A673 (cell line): ENCODE measurements at regions not wholly inside any gene's neighbourhood (a gene's known extent, or its start where the extent isn't known, plus 50 kb on each side); places are given as distances from the start of the nearest gene placed in this dataset.

ENCODE experiments used
- BruUV-seq: library from RNA; stranded (reverse); fragments of 400-500 nt; replicated peaks from 2 replicates; lab custom pipeline; 2021; lab: Mats Ljungman, UMichigan
- CTCF ChIA-PET: fragments of 300-600 bp; sonication (Branson Sonifier 250); formaldehyde crosslinking; loops from one replicate; lab custom pipeline; 2022; ENCODE audit warnings: antibody characterized with exemption; lab: Charles Lee
- POLR2A ChIA-PET: fragments of 300-600 bp; sonication (Branson Sonifier 250); formaldehyde crosslinking; loops from one replicate; lab custom pipeline; 2022; ENCODE audit warnings: antibody characterized with exemption; ENCODE audit not compliant: low non-redundant PET; lab: Charles Lee
- DNase-seq: peaks from one replicate; pipeline ENCODE4 v3.0.0-alpha.2; 2015; ENCODE audit warnings: low spot score
- H3K27ac ChIP-seq: fragments of 200-600 bp; sonication (generic); 2 replicates; pipeline ENCODE4 v1.5.1; 2016; ENCODE audit warnings: mixed run types, low read depth, mild to moderate bottlenecking, mixed read lengths, antibody characterized with exemption, low read length; ENCODE audit not compliant: poor library complexity, severe bottlenecking
- H3K27me3 ChIP-seq: fragments of 200-600 bp; sonication (generic); replicated peaks from 2 replicates; pipeline ENCODE4 v1.6.1; 2017; ENCODE audit warnings: mixed run types, low read depth, mild to moderate bottlenecking, mixed read lengths, antibody characterized with exemption, low read length; ENCODE audit not compliant: insufficient read depth, poor library complexity
- H3K36me3 ChIP-seq: fragments of 200-600 bp; sonication (generic); 2 replicates; pipeline ENCODE4 v1.6.1; 2016; ENCODE audit warnings: mixed run types, mild to moderate bottlenecking, mixed read lengths, antibody characterized with exemption, low read length; ENCODE audit not compliant: insufficient read depth, poor library complexity, severe bottlenecking
- H3K4me1 ChIP-seq: fragments of 200-600 bp; sonication (generic); 2 replicates; pipeline ENCODE4 v1.6.1; 2017; ENCODE audit warnings: mixed run types, mild to moderate bottlenecking, mixed read lengths, antibody characterized with exemption, low read length; ENCODE audit not compliant: insufficient read depth, poor library complexity, severe bottlenecking
- H3K4me3 ChIP-seq: fragments of 200-600 bp; sonication (generic); 2 replicates; pipeline ENCODE4 v1.5.1; 2016; ENCODE audit warnings: low read depth, mixed run types, mild to moderate bottlenecking, mixed read lengths, low read length; ENCODE audit not compliant: poor library complexity, severe bottlenecking
- H3K9me3 ChIP-seq: fragments of 200-600 bp; sonication (generic); 2 replicates; pipeline ENCODE4 v1.6.1; 2016; ENCODE audit warnings: mixed run types, low read depth, mild to moderate bottlenecking, mixed read lengths, antibody characterized with exemption, low read length; ENCODE audit not compliant: poor library complexity, severe bottlenecking
- CTCF ChIP-seq: fragments of 300-800, 200-600 bp; sonication (generic); conservative IDR thresholded peaks from 2 replicates; pipeline ENCODE4 v1.5.1; 2017; ENCODE audit warnings: low read depth, mild to moderate bottlenecking, antibody characterized with exemption, low read length, moderate library complexity, mixed read lengths
- EZH2 ChIP-seq: fragments of 200-600 bp; sonication (generic); IDR thresholded peaks from 2 replicates; pipeline ENCODE4 v1.6.1; 2017; ENCODE audit warnings: borderline replicate concordance, low read depth, mild to moderate bottlenecking, mixed read lengths, antibody characterized with exemption, low read length; ENCODE audit not compliant: poor library complexity, severe bottlenecking
- intact Hi-C: fragments of 100-400 bp; cut with micrococcal nuclease; formaldehyde crosslinking; loops from one replicate; pipeline ENCODE4 v1.10.0; 2022; ENCODE audit not compliant: unreplicated experiment

DNA sequence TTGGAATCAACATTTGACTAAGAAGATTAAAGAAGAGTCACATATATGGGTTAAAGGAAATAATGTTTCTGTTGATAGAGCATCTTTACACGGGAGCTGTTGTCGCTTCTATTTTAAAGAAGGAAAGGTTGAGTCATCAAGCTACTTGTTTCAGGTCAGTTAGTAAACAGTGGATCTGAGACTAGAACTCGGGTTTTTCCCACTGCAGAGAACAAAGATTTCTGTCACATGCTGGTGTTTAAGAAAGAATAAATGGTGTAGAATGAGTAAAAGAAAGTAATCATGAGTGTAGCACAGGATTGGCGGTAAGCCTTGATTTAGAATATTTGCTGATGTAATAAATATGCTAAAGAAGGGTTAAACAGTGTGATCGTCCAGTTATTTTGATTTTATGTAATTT lies 455.5 kb downstream of the AEBP2 start:
- TF ChIP-seq CTCF (no peak), EZH2 (no peak)
- H3K27ac ChIP-seq, result no peak overlapping the region
- BruUV-seq, result no TSS peak

DNA sequence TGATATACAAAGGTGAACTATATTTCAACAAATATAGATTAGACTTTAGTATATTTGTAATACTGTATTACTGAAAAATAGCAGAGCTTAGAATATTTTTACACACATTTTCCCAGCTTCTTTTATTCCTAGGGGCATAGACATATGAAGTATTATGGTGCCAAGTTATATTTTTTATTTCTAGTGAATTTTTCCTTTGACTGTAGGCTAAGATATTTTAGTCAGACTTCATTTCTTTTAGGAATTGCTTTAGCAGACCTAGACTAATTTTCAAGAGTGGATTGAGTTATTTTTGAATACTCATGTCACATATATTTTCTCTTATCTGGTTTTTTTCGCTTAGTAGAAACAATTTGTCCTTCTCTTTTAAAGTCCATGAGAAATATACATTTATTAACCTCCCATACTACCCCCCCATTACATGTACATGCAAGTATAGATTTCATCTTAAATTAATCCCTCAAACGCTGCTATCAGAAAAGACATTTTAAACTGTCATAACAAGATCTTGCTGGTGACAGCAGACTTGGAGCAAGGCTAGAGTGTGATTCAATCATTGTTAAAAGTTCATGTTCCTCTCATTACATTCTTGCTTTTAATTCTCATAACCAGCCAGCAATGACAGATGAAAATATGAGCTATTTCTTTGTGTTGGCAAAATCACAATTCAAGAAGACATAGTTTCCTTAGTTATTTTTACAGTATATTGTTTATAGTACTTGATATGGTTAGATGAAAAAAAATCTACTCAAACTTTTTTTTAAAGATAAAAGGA lies 456.1 kb downstream of the AEBP2 start:
- no peaks in the 10 kb centered on the region for H3K9me3 ChIP-seq
- POLR2A ChIA-PET, result no interaction called here
- intact Hi-C loops, result no loop called here
- DNase-seq, result no peak
- TF ChIP-seq EZH2 (no peak), CTCF (no peak)
- CTCF ChIA-PET, result no interaction called here
- H3K36me3 ChIP-seq, result no peaks in the 10 kb centered on the region
- no peak overlapping the region for H3K27ac ChIP-seq
- H3K4me1 ChIP-seq, result peaks cover 5% of the 10 kb centered on the region
- BruUV-seq, result no TSS peak
- no peaks in the 10 kb centered on the region for H3K27me3 ChIP-seq
- H3K4me3 ChIP-seq, result no peak overlapping the region

More for the DNA sequence above, 455.5 kb downstream of the AEBP2 start:
- Histone ChIP-seq H3K4me1 (peaks cover 5% of the 10 kb centered on the region), H3K27me3 (no peaks in the 10 kb centered on the region), H3K36me3 (no peaks in the 10 kb centered on the region), H3K9me3 (no peaks in the 10 kb centered on the region), H3K4me3 (no peak overlapping the region)
- intact Hi-C loops, result loop anchor here (5.0 kb wide), 2 partner anchors 138 to 158 kb away; no protein-coding TSS in a partner anchor
- no peak for DNase-seq
- CTCF ChIA-PET, result no interaction called here
- POLR2A ChIA-PET, result no interaction called here

DNA sequence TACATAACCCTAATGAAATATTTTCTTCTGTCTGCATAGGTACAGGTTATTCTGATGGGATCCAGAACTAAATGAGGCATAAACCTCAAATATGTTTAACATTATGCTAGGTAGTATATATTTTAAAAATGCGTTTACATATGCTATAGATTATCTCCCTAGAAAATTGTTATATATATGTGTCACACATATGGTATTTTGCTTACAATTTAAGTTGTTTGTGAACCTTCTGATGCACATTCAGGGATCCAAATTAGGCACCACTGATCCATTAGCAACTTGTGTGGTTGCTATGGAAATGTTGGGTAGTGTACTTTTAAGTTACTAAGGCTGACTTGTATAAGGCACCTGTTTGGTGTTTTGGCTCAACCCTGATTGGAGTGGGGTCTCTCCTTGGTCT lies 456.7 kb downstream of the AEBP2 start:
- no peak for DNase-seq
- BruUV-seq, result no TSS peak
- Histone ChIP-seq H3K36me3 (no peaks in the 10 kb centered on the region), H3K9me3 (no peaks in the 10 kb centered on the region), H3K4me3 (no peak overlapping the region), H3K4me1 (peaks cover 5% of the 10 kb centered on the region), H3K27ac (no peak overlapping the region), H3K27me3 (no peaks in the 10 kb centered on the region)
- POLR2A ChIA-PET, result no interaction called here
- TF ChIP-seq CTCF (no peak), EZH2 (no peak)
- CTCF ChIA-PET, result no interaction called here
- intact Hi-C loops, result no loop called here
